Neural progenitor cell (in vitro differentiated cells): ENCODE measurements at regions not wholly inside any gene's neighbourhood (a gene's known extent, or its start where the extent isn't known, plus 50 kb on each side); places are given as distances from the start of the nearest gene placed in this dataset.

Experiments
- DNase-seq: peaks from one replicate; pipeline ENCODE4 v3.0.0-alpha.2; 2016; ENCODE audit warnings: low spot score
- H2AFZ ChIP-seq: fragments of 200-600 bp; sonication (generic); replicated peaks from 2 replicates; pipeline ENCODE4 v1.6.1; 2016; ENCODE audit warnings: antibody characterized with exemption
- H3F3A ChIP-seq: fragments of 200-600 bp; sonication (generic); 2 replicates; pipeline ENCODE4 v1.6.1; 2016; ENCODE audit warnings: antibody characterized with exemption, low read depth
- H3K27ac ChIP-seq: fragments of 200-600 bp; sonication (generic); 2 replicates; pipeline ENCODE4 v1.5.1; 2016; ENCODE audit warnings: mild to moderate bottlenecking
- H3K27me3 ChIP-seq: fragments of 200-600 bp; sonication (generic); 2 replicates; pipeline ENCODE4 v1.6.1; 2016; ENCODE audit warnings: mild to moderate bottlenecking, moderate library complexity
- H3K36me3 ChIP-seq: fragments of 200-600 bp; sonication (generic); 2 replicates; pipeline ENCODE4 v1.5.1; 2016
- H3K4me1 ChIP-seq: fragments of 200-600 bp; sonication (generic); 2 replicates; pipeline ENCODE4 v1.6.1; 2016; ENCODE audit warnings: mixed run types
- H3K4me2 ChIP-seq: fragments of 200-600 bp; sonication (generic); 2 replicates; pipeline ENCODE4 v1.6.1; 2016
- H3K4me3 ChIP-seq: fragments of 200-600 bp; sonication (generic); 2 replicates; pipeline ENCODE4 v1.5.1; 2016
- H3K79me2 ChIP-seq: fragments of 200-600 bp; sonication (generic); 2 replicates; pipeline ENCODE4 v1.6.1; 2016; ENCODE audit warnings: low read depth
- H3K9ac ChIP-seq: fragments of 200-600 bp; sonication (generic); 2 replicates; pipeline ENCODE4 v1.6.1; 2016
- H3K9me3 ChIP-seq: fragments of 200-600 bp; sonication (generic); 2 replicates; pipeline ENCODE4 v1.5.1; 2016; ENCODE audit warnings: low read depth
- H4K20me1 ChIP-seq: fragments of 200-600 bp; sonication (generic); 2 replicates; pipeline ENCODE4 v1.6.1; 2016; ENCODE audit warnings: low read depth
- H3K27ac Mint-ChIP-seq: 3 replicates; pipeline ENCODE4 v1.8.0; 2021; ENCODE audit warnings: mixed read lengths
- H3K27me3 Mint-ChIP-seq: 2 replicates; pipeline ENCODE4 v1.8.0; 2022; ENCODE audit warnings: low read depth, mild to moderate bottlenecking, inconsistent platforms, moderate library complexity, mixed read lengths; ENCODE audit not compliant: insufficient read depth
- H3K36me3 Mint-ChIP-seq: 3 replicates; pipeline ENCODE4 v1.8.0; 2021; ENCODE audit warnings: mixed read lengths
- H3K4me1 Mint-ChIP-seq: 3 replicates; pipeline ENCODE4 v1.8.0; 2021; ENCODE audit warnings: mixed read lengths
- H3K4me3 Mint-ChIP-seq: 3 replicates; pipeline ENCODE4 v1.8.0; 2021; ENCODE audit warnings: mild to moderate bottlenecking, moderate library complexity, mixed read lengths
- H3K9me3 Mint-ChIP-seq: 3 replicates; pipeline ENCODE4 v1.8.0; 2020; ENCODE audit warnings: mixed read lengths
- CTCF ChIP-seq: fragments of 200-600 bp; sonication (generic); IDR thresholded peaks from 2 replicates; pipeline ENCODE4 v1.5.1; 2017; ENCODE audit warnings: antibody characterized with exemption, mild to moderate bottlenecking
- EZH2 ChIP-seq: fragments of 200-600 bp; sonication (generic); IDR thresholded peaks from 2 replicates; pipeline ENCODE4 v1.6.1; 2017; ENCODE audit warnings: antibody characterized with exemption, mild to moderate bottlenecking, moderate library complexity
- EZH2phosphoT487 ChIP-seq: fragments of 200-600 bp; sonication (generic); IDR thresholded peaks from 2 replicates; pipeline ENCODE4 v1.6.1; 2017; ENCODE audit warnings: antibody characterized with exemption

- Mint-ChIP-seq H3K4me3 (peak overlapping the region; percentile 0), H3K36me3 (no peaks in the 10 kb centered on the region), H3K27ac (no peak overlapping the region), H3K4me1 (peaks cover 42% of the 10 kb centered on the region), H3K27me3 (peaks cover 3% of the 10 kb centered on the region), H3K9me3 (no peaks in the 10 kb centered on the region)
- no peak overlapping the region for H3K9ac ChIP-seq
- no peak overlapping the region for H3K4me2 ChIP-seq
- no peak overlapping the region for H3K27ac ChIP-seq
- DNase-seq, result no peak
- no peaks in the 10 kb centered on the region for H3K27me3 ChIP-seq
- peaks cover 32% of the 10 kb centered on the region for H3K4me1 ChIP-seq
- peak overlapping the region; percentile 85 for H2AFZ ChIP-seq
- no peaks in the 10 kb centered on the region for H3K36me3 ChIP-seq
- no peaks in the 10 kb centered on the region for H4K20me1 ChIP-seq
- no peak overlapping the region for H3K4me3 ChIP-seq
- peaks cover 17% of the 10 kb centered on the region for H3F3A ChIP-seq
- no peak for TF ChIP-seq EZH2
- no peak for TF ChIP-seq EZH2phosphoT487
- TF ChIP-seq CTCF, result no peak
- H3K79me2 ChIP-seq, result no peaks in the 10 kb centered on the region
- no peaks in the 10 kb centered on the region for H3K9me3 ChIP-seq
These were observed 129.6 kb downstream of the CHSY1 start for GRCh38 chr15:101122266-101122665.

GRCh38 chr15:101121511-101122090 lies 130.2 kb downstream of the CHSY1 start:
- peak overlapping the region; percentile 85 for H2AFZ ChIP-seq
- H3K9ac ChIP-seq, result no peak overlapping the region
- no peak overlapping the region for H3K27ac Mint-ChIP-seq
- no peak overlapping the region for H3K4me3 ChIP-seq
- H3K27ac ChIP-seq, result no peak overlapping the region
- no peaks in the 10 kb centered on the region for H3K27me3 ChIP-seq
- H3K4me2 ChIP-seq, result peak overlapping the region; percentile 40
- H3K36me3 ChIP-seq, result no peaks in the 10 kb centered on the region
- H4K20me1 ChIP-seq, result no peaks in the 10 kb centered on the region
- H3K36me3 Mint-ChIP-seq, result no peaks in the 10 kb centered on the region
- no peaks in the 10 kb centered on the region for H3K9me3 ChIP-seq
- peak; percentile 61 for DNase-seq
- no peak for TF ChIP-seq EZH2phosphoT487
- TF ChIP-seq CTCF, result peak; percentile 30
- H3K4me1 Mint-ChIP-seq, result peaks cover 43% of the 10 kb centered on the region
- H3F3A ChIP-seq, result peaks cover 10% of the 10 kb centered on the region
- peak overlapping the region; percentile 0 for H3K4me3 Mint-ChIP-seq
- H3K79me2 ChIP-seq, result no peaks in the 10 kb centered on the region
- H3K27me3 Mint-ChIP-seq, result peaks cover 5% of the 10 kb centered on the region
- H3K4me1 ChIP-seq, result peaks cover 25% of the 10 kb centered on the region
- H3K9me3 Mint-ChIP-seq, result no peaks in the 10 kb centered on the region

GRCh38 chr15:101120987-101121386 lies 130.9 kb downstream of the CHSY1 start:
- Mint-ChIP-seq H3K27me3 (peaks cover 10% of the 10 kb centered on the region), H3K9me3 (no peaks in the 10 kb centered on the region), H3K36me3 (no peaks in the 10 kb centered on the region), H3K4me3 (no peak overlapping the region), H3K27ac (peak overlapping the region; percentile 25), H3K4me1 (peaks cover 44% of the 10 kb centered on the region)
- H3K36me3 ChIP-seq, result no peaks in the 10 kb centered on the region
- H2AFZ ChIP-seq, result no peak overlapping the region
- no peaks in the 10 kb centered on the region for H4K20me1 ChIP-seq
- H3K9ac ChIP-seq, result no peak overlapping the region
- peaks cover 19% of the 10 kb centered on the region for H3K4me1 ChIP-seq
- H3K9me3 ChIP-seq, result no peaks in the 10 kb centered on the region
- TF ChIP-seq EZH2phosphoT487 (no peak), CTCF (no peak), EZH2 (no peak)
- H3K79me2 ChIP-seq, result no peaks in the 10 kb centered on the region
- H3K27me3 ChIP-seq, result no peaks in the 10 kb centered on the region
- no peak overlapping the region for H3K27ac ChIP-seq
- peaks cover 4% of the 10 kb centered on the region for H3F3A ChIP-seq
- DNase-seq, result no peak
- H3K4me3 ChIP-seq, result no peak overlapping the region
- H3K4me2 ChIP-seq, result no peak overlapping the region
